Suppressor macrophage (primary cell): ENCODE measurements at regions not wholly inside any gene's neighbourhood (a gene's known extent, or its start where the extent isn't known, plus 50 kb on each side); places are given as distances from the start of the nearest gene placed in this dataset.
"Not testable (repeated sequence)": the region's sequence is repeated elsewhere in the genome, so short reads cannot be mapped to it uniquely, and the experiment has no call there.

ENCODE experiments used
- DNase-seq, 4 experiments: peaks; one replicate each; pipeline ENCODE4 v3.0.0-alpha.2; 2020 to 2022

DNA sequence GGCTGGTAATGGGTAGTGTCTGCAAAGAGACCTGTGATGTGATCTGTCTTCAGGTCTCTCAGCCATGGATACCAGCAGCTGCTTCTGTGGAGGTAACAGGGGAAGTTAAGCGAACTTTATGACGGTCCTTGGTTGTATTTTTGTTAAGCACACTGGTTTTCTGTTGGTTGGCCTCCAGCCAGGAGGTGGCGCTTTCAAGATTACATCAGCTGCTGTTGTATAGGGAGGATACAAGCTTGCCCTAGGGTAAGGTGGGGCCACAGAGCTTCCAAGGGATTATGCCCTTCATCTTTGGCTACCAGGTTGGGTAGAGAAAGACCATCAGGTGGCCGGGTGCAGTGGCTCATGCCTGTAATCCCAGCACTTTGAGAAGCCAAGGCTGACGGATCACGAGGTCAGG is 834.2 kb upstream of the GALNTL6 start:
- DNase-seq = no peak

- DNase-seq = no peak
These were observed 859.3 kb upstream of the AADAT start for GRCh38 chr4:170949084-170949483.

DNA sequence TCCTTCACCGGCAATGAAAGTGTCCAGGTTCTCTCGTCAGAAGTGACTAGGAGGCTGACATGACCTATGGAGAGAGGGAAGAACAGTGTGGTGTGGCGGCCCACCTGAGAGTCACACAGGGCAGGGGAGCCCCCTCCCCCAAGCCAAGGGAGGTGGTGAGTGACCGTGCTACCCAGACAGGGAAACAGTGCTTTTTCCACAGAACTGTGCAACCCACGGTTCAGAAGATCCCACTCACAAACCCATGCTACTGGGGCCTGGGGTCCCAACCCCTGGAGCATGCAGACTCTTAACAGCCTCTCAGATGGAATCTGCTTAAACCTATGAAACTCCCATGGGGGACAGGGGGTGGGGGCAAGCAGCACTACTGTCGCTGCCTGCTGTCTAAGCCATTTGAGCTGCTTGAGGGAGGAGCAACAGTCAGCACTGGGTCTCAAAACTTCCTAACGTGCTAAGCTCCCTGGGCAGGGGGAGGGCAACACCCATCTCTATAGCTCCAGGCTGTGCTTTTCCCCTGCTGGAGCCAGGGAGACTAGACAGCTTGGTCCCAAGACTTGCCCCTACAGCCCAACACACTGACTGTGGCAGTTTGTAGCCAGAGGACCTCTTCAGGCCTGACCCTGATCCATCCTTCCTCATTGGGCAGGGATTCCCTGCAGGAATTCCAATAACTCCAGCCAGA is 850.4 kb upstream of the AADAT start:
- no peak for DNase-seq

GRCh38 chr4:170938588-170938987 is 848.8 kb upstream of the AADAT start:
- DNase-seq = no peak

DNA sequence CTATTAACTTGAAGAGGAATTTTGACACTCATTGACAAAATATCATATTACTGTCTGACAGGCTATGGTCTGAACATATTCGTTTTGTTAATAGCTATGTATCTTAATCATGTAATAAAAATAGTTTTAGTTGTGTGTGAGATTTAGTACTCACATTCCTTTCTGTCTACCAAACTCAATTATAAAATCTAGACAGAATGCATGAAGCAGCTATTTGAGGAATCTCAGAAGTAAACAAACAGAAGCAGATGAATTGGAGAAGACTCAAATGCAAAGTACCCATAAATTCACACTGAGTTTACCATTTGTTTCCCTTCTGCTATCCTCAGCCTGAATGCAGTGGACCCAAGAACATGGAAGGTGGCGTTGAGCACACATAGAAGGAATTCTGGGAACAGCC is 841.6 kb upstream of the AADAT start:
- DNase-seq = no peak

DNA sequence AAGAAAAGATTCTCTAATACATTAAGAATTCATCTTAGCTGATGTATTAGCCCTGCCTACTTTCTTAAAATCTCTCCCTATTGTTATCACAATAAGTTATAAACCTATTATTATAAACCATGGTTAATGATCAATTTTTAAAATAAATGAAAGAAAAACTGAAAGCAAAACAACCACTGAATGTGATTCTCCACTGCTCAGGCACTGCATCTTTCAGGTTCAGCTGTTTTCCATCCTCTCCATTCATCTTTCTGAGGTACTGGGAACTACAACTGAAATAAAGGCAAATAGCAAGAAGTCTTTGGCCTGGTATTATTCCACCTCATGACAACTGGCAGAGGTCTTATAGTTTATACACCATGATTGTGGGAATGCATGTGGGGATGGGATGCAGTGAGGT is 798.9 kb upstream of the AADAT start:
- DNase-seq = no peak

DNA sequence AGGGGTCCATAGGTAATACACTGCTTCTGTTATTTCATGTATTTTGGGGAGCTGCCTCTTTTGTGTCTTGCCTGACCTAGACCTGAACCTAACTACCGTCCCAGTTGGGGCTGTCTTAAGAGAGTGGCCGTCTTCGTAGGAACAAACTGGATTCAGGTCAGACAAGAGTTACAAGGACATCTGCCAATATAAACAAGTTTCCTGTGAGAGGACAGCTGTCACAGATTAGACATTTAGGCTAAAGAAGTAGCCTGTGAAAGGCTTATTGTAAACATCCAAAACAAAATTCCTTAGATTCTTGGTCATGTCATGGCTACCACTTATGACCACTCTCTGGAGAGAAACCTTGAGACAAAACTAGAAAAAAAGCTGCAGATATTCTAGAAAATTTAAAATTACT is 797.6 kb upstream of the AADAT start:
- DNase-seq = no peak

DNA sequence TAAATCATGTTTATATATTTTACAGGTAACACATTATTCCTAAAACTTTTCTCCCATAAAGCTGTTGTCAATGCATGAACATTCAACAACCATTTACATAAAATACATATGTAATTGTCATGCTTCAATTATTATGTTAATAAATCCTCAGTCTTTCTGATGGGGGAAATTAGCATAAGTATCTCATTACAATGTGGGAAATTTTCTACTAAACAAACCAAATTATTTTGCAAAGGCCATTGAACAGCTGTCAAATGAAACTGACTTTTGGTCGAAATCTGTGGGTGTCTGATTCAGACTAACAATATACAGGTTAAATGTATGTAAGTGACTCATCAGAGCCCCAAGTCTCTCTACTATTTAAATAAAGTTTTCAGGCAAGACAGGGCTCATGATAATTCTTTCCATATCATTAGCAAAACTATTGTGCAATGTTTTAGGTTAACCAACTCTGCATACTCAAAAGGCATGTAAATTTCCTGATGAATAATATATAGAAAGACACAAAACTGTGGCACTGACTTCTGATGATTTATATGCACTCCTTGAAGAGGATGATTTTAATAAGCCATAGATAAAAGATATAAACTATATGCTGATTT is 795.3 kb upstream of the AADAT start:
- no peak for DNase-seq

GRCh38 chr4:170881646-170882045 is 791.9 kb upstream of the AADAT start:
- not testable (repeated sequence) for DNase-seq

- peak in 1 of 4 experiments; percentile 1 for DNase-seq
These were observed 786.1 kb upstream of the AADAT start for GRCh38 chr4:170875868-170876267.

DNA sequence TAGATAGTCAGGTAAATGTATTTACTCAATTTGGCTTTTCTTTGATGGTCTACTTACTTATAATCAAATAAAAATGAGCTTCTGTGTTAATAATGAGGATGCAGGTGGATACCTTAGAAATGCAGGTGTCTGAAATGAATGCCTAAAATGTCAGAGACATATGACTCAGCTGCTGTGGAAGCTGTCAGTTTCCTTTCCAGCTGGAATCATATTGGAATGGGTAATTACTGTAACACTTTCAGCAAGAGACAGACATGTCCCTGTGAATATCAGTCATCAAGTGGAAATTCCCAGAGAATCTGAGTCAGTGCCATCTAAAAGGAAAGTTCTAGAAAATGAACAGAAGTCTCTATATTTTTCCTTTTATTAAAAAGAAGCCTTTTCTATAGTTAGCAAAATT is 783.0 kb upstream of the AADAT start:
- DNase-seq = no peak

- no peak for DNase-seq
These were observed 778.4 kb upstream of the AADAT start for GRCh38 chr4:170868170-170868569.

GRCh38 chr4:170854097-170854496 is 764.3 kb upstream of the AADAT start:
- no peak for DNase-seq

GRCh38 chr4:170853422-170854021 is 763.8 kb upstream of the AADAT start:
- DNase-seq = peak; percentile 43 to 73 (median 51)

DNA sequence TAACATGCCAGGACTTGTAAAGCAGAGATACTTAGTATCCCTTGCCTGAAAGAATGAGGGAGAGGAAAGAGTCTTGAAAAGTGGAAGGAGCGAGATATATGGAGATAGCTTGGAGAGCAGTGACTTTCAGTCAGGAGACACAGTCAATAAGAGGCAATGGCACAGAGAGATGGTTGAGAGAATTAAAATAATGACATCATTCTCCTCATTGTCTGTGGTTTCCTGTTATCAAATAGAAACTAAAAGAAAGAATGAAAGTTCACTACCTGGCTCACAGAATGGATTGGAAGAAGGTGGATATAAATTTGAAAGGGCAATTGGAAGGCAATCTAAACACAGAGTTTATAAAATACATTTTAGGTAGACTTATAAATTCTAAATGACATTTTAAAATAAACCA is 760.2 kb upstream of the AADAT start:
- no peak for DNase-seq

DNA sequence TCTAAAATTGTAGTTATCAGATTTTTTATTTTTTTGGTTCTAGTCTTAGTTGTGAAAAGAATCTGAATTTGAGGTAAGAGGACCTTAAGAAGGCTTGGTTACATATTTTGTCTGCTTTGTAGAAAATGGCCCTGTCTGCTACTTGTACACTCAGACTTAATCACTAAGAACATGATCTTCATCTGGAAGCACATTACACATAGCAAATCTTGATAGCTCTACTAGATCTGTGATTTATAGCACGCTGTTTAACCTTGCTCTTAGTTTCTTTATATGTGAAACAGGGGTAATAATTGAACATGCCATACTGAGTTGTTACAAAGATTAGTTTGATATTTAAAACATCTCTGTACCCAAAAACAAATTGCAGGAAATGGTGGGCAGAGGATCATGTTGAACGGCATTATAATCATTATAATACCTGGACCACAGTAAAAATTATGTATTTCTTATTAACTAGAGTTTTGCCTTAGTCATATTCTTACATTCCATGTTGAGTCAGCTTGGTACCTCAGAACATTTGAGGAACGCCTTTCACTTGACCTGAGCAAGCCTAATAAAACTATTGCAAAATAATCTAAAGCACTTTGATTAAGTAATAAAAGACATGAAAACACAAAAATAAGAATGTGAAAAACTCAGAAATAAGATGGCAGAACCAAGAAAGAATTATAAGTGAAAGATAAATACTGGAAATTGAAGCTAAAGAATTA is 738.0 kb upstream of the AADAT start:
- no peak for DNase-seq

- no peak for DNase-seq
These were observed 729.0 kb upstream of the AADAT start for GRCh38 chr4:170818786-170819185.

- no peak for DNase-seq
These were observed 715.6 kb upstream of the AADAT start for GRCh38 chr4:170805352-170805751.

- DNase-seq = no peak
These were observed 715.2 kb upstream of the AADAT start for GRCh38 chr4:170804930-170805329.

GRCh38 chr4:170803492-170803891 is 713.7 kb upstream of the AADAT start:
- DNase-seq = no peak

DNA sequence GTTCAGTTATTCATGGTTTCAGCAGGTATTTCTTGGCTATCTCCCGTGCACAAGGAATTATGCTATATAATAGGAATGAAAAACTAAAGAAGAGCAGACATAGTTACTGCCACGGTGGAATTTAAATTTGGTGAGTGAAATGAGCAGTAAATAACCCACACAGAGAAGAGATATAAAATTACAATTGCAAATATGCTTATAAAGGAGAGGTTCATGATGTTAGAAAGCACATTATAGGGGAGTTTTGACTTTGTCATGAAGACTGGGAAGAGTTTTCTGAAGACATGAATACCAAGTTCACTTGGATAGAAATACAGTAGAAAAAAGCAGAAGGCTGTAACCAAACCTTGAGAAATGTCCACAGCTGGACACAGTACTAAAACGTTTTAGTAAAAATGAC is 712.0 kb upstream of the AADAT start:
- no peak for DNase-seq

DNA sequence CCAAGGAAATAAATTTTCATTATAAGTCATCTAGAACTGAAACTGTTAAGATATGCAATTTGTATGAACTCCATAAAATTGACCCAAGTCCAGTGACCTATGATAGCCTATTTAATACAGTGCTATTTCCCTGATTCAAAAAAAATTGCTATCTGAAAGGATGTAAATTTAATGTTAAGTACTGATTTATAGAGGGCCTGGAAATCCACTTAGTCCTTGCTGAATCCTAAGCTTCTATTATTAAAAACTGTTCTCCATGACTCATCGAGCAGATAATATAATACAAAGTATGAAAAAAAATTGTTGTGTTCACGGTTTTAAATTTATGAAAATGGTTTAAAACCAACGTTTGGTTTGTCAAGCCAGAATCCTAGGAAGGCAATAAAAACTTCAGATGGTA is 704.8 kb upstream of the AADAT start:
- DNase-seq = no peak

- not testable (repeated sequence) for DNase-seq
These were observed 698.8 kb upstream of the AADAT start for GRCh38 chr4:170788540-170789051.
